GM12878 (cell line): ENCODE measurements at regions not wholly inside any gene's neighbourhood (a gene's known extent, or its start where the extent isn't known, plus 50 kb on each side); places are given as distances from the start of the nearest gene placed in this dataset.

Experiments
- ATAC-seq: fragments of 200-7000 bp; cut with Tn5 transposase; 3 replicates; pipeline ENCODE4 v1.9.1; 2020; ENCODE audit warnings: mild to moderate bottlenecking, moderate library complexity
- BruUV-seq: library from RNA; stranded (reverse); fragments of 400-500 nt; replicated peaks from 2 replicates; lab custom pipeline; 2021; lab: Mats Ljungman, UMichigan
- CTCF ChIA-PET: fragments of 300-600 bp; sonication (Branson Sonifier 250); formaldehyde crosslinking; extraction: SDS; loops from one replicate; lab custom pipeline; 2021; ENCODE audit warnings: inconsistent platforms; lab: Yijun Ruan, JAX
- POLR2A ChIA-PET: fragments of 350-600 bp; formaldehyde crosslinking; extraction: SDS; loops from one replicate; lab custom pipeline; 2021; ENCODE audit warnings: inconsistent platforms; lab: Charles Lee
- RAD21 ChIA-PET: fragments of 300-600 bp; sonication (Branson Sonifier 250); formaldehyde crosslinking; loops from one replicate; lab custom pipeline; 2023; ENCODE audit warnings: antibody characterized with exemption; ENCODE audit not compliant: unreplicated experiment; lab: Charles Lee
- SMC1A ChIA-PET: fragments of 300-600 bp; sonication (Branson Sonifier 250); formaldehyde crosslinking; loops from one replicate; lab custom pipeline; 2023; ENCODE audit not compliant: unreplicated experiment, uncharacterized antibody; lab: Charles Lee
- DNase-seq: peaks from one replicate; pipeline ENCODE4 v3.0.0-alpha.2; 2011; ENCODE audit warnings: low read depth, low spot score
- FAIRE-seq: peaks from 3 replicates; lab custom pipeline; 2011; peaks lifted over from hg19 to GRCh38; lab: Jason Lieb, UNC
- H2AFZ ChIP-seq: 2 replicates; pipeline ENCODE4 v1.6.0; 2011; ENCODE audit warnings: low read depth, low read length, control low read depth; ENCODE audit not compliant: control insufficient read depth
- H3K27ac ChIP-seq: 2 replicates; pipeline ENCODE4 v1.5.1; 2011; ENCODE audit warnings: control low read depth; ENCODE audit not compliant: control insufficient read depth, insufficient read depth
- H3K27me3 ChIP-seq, 2 experiments: replicated peaks in 1 of 2; 2 replicates each; pipeline versions ENCODE4 v1.6.0 to v1.6.1; 2011; ENCODE audit warnings: low read length in 1 of 2; ENCODE audit not compliant: control insufficient read depth in 2 of 2, insufficient read depth in 2 of 2
- H3K36me3 ChIP-seq, 2 experiments: 2 replicates each; pipeline ENCODE4 v1.5.1; 2011; ENCODE audit warnings: low read length in 1 of 2; ENCODE audit not compliant: control insufficient read depth in 2 of 2, insufficient read depth in 2 of 2
- H3K4me1 ChIP-seq: 2 replicates; pipeline ENCODE4 v1.6.1; 2011; ENCODE audit warnings: mild to moderate bottlenecking, low read length, moderate library complexity, mixed read lengths; ENCODE audit not compliant: control insufficient read depth, insufficient read depth
- H3K4me2 ChIP-seq: 2 replicates; pipeline ENCODE4 v1.6.0; 2011; ENCODE audit warnings: control low read depth; ENCODE audit not compliant: control insufficient read depth, insufficient read depth
- H3K4me3 ChIP-seq: fragments of 200-600 bp; sonication (generic); 2 replicates; pipeline ENCODE4 v1.5.1; 2016
- H3K79me2 ChIP-seq: 2 replicates; pipeline ENCODE4 v1.6.0; 2011; ENCODE audit warnings: low read length; ENCODE audit not compliant: control insufficient read depth, insufficient read depth
- H3K9ac ChIP-seq: 2 replicates; pipeline ENCODE4 v1.8.0; 2011; ENCODE audit warnings: low read length, control low read depth, mixed read lengths; ENCODE audit not compliant: control insufficient read depth, insufficient read depth
- H3K9me3 ChIP-seq: replicated peaks from 3 replicates; pipeline ENCODE4 v1.5.1; 2011; ENCODE audit warnings: mild to moderate bottlenecking, low read length; ENCODE audit not compliant: control insufficient read depth, insufficient read depth
- H4K20me1 ChIP-seq: 2 replicates; pipeline ENCODE4 v1.6.0; 2011; ENCODE audit not compliant: control insufficient read depth, insufficient read depth
- ATF7 ChIP-seq: fragments of 450-650 bp; IDR thresholded peaks from 2 replicates; pipeline ENCODE4 v1.6.1; 2016; ENCODE audit warnings: low read depth, mild to moderate bottlenecking
- CBFB ChIP-seq: IDR thresholded peaks from 2 replicates; pipeline ENCODE4 v1.6.1; 2016; ENCODE audit warnings: antibody characterized with exemption, low read depth
- CTCF ChIP-seq, 3 experiments: IDR thresholded peaks in 2 of 3; conservative IDR thresholded peaks in 1 of 3; 2 replicates each; pipeline ENCODE4 v1.5.1; 2011; ENCODE audit warnings: low read depth in 3 of 3, low read length in 3 of 3, mild to moderate bottlenecking in 3 of 3, control low read depth in 2 of 3, moderate library complexity in 2 of 3, inconsistent platforms in 1 of 3, mixed read lengths in 1 of 3; ENCODE audit not compliant: control insufficient read depth in 2 of 3, insufficient read depth in 1 of 3; ENCODE audit errors: extremely low read depth in 1 of 3
- ETV6 ChIP-seq, 2 experiments: fragments of 450-650 bp in 1 of 2; IDR thresholded peaks in 1 of 2; conservative IDR thresholded peaks in 1 of 2; 2 replicates each; pipeline ENCODE4 v1.6.1; 2014; ENCODE audit warnings: antibody characterized with exemption in 1 of 2, borderline replicate concordance in 1 of 2, low read depth in 1 of 2, mild to moderate bottlenecking in 1 of 2, moderate library complexity in 1 of 2
- FOS ChIP-seq: IDR thresholded peaks from 3 replicates; pipeline ENCODE4 v1.6.1; 2011; ENCODE audit warnings: borderline replicate concordance; ENCODE audit not compliant: insufficient read length; ENCODE audit errors: extremely low read depth
- IKZF2 ChIP-seq, 2 experiments: fragments of 450-650 bp; IDR thresholded peaks; 2 replicates each; pipeline ENCODE4 v1.6.1; 2017; ENCODE audit warnings: mild to moderate bottlenecking in 2 of 2, moderate library complexity in 2 of 2
- MAX ChIP-seq: IDR thresholded peaks from 2 replicates; pipeline ENCODE4 v1.6.1; 2012; ENCODE audit warnings: low read depth, low read length, improper control_type of control experiment
- NFYB ChIP-seq: IDR thresholded peaks from 2 replicates; pipeline ENCODE4 v1.6.1; 2011; ENCODE audit warnings: low read depth, mild to moderate bottlenecking, low read length, improper control_type of control experiment, moderate library complexity; ENCODE audit not compliant: insufficient read depth
- NR2F1 ChIP-seq: fragments of 450-650 bp; conservative IDR thresholded peaks from 2 replicates; pipeline ENCODE4 v1.6.1; 2017; ENCODE audit warnings: mild to moderate bottlenecking
- PAX5 ChIP-seq: IDR thresholded peaks from 2 replicates; pipeline ENCODE4 v1.6.1; 2011; ENCODE audit warnings: low read depth, low read length, borderline replicate concordance
- PAX8 ChIP-seq: fragments of 450-650 bp; IDR thresholded peaks from 2 replicates; pipeline ENCODE4 v1.6.1; 2017; ENCODE audit warnings: mild to moderate bottlenecking, moderate library complexity
- POLR2AphosphoS2 ChIP-seq: IDR thresholded peaks from 2 replicates; pipeline ENCODE4 v1.6.1; 2011; ENCODE audit warnings: low read depth, mild to moderate bottlenecking, low read length, improper control_type of control experiment, moderate library complexity
- SREBF2 ChIP-seq: IDR thresholded peaks from 2 replicates; pipeline ENCODE4 v1.6.1; 2012; ENCODE audit warnings: mild to moderate bottlenecking, low read length
- STAT1 ChIP-seq: fragments of 450-650 bp; conservative IDR thresholded peaks from 2 replicates; pipeline ENCODE4 v1.6.1; 2014; ENCODE audit warnings: antibody characterized with exemption, mild to moderate bottlenecking
- WGBS: methylation state at CpG from one replicate; pipeline ENCODE4 v1.1.6; 2016; ENCODE audit warnings: low lambda C conversion rate; ENCODE audit not compliant: insufficient replicate concordance, insufficient coverage; ENCODE audit errors: missing lambda C conversion rate; 5-methylcytosine and 5-hydroxymethylcytosine counted together
- in situ Hi-C: fragments of 300-500 bp; cut with MboI; formaldehyde crosslinking; loops from 9 replicates; pipeline ENCODE4 v1.14.3; 2018; ENCODE audit warnings: mixed read lengths
- intact Hi-C: fragments of 100-400 bp; cut with micrococcal nuclease; formaldehyde crosslinking; loops from one replicate; pipeline ENCODE4 v1.14.2; 2022; ENCODE audit not compliant: unreplicated experiment

- no peak overlapping the region for H3K9ac ChIP-seq
- no peak overlapping the region for H3K4me3 ChIP-seq
- H3K27ac ChIP-seq = no peak overlapping the region
- POLR2A ChIA-PET = interaction anchor here (0.6 kb wide), 1 partner anchor 128 kb away, joined by 3 read pairs; no protein-coding TSS in a partner anchor
- no peak for TF ChIP-seq STAT1
- no peak for TF ChIP-seq ETV6 (conservative IDR thresholded peaks at IDR 0.05 in 1 of 2, IDR thresholded peaks at IDR 0.05 in 1 of 2; ENCODE audit: borderline replicate concordance in 1 of 2, low read depth in 1 of 2)
- no peak for TF ChIP-seq IKZF2 (IDR thresholded peaks at IDR 0.05)
- TF ChIP-seq CBFB = no peak
- no peak for TF ChIP-seq FOS
- TF ChIP-seq POLR2AphosphoS2 = no peak
- no peak for TF ChIP-seq CTCF (IDR thresholded peaks at IDR 0.05 in 2 of 3, conservative IDR thresholded peaks at IDR 0.05 in 1 of 3; ENCODE audit: control insufficient read depth in 2 of 3, extremely low read depth in 1 of 3, insufficient read depth in 1 of 3, low read depth in 3 of 3, low read length in 3 of 3)
- TF ChIP-seq ATF7 = no peak
- TF ChIP-seq PAX5 = no peak
- TF ChIP-seq SREBF2 = no peak
- no peak for TF ChIP-seq NR2F1
- TF ChIP-seq PAX8 = no peak
- no peak for TF ChIP-seq NFYB
- no peak for TF ChIP-seq MAX
- no peaks in the 10 kb centered on the region for H4K20me1 ChIP-seq
- SMC1A ChIA-PET = interaction anchor here (0.6 to 3.4 kb wide), 5 partner anchors 12 to 445 kb away, joined by 3 to 7 read pairs (median 3); no protein-coding TSS in a partner anchor
- RAD21 ChIA-PET = no interaction called here
- H3K4me2 ChIP-seq = no peak overlapping the region
- no peaks in the 10 kb centered on the region for H3K36me3 ChIP-seq
- intact Hi-C loops = no loop called here
- no peak for DNase-seq
- H2AFZ ChIP-seq = no peak overlapping the region
- FAIRE-seq = no peak
- no TSS peak for BruUV-seq
- in situ Hi-C loops = no loop called here
- H3K79me2 ChIP-seq = no peaks in the 10 kb centered on the region
- H3K27me3 ChIP-seq = no peaks in the 10 kb centered on the region; a peak in 1 of 4 replicates
- H3K4me1 ChIP-seq = no peaks in the 10 kb centered on the region
- ATAC-seq = no peak
- no peaks in the 10 kb centered on the region for H3K9me3 ChIP-seq
- CTCF ChIA-PET = interaction anchor here (0.7 to 1.7 kb wide), 5 partner anchors 11 to 528 kb away, joined by 3 to 5 read pairs (median 3); no protein-coding TSS in a partner anchor
- WGBS = 9% methylated on average over 2 of the region's 2 CpGs
Measured at GRCh38 chr5:66312266-66312665, 168.2 kb downstream of the SREK1 start.
